BJ (cell line): ENCODE measurements at regions not wholly inside any gene's neighbourhood (a gene's known extent, or its start where the extent isn't known, plus 50 kb on each side); places are given as distances from the start of the nearest gene placed in this dataset.

Experiments
- CTCF ChIA-PET: fragments of 350-600 bp; formaldehyde crosslinking; extraction: SDS; loops from one replicate; lab custom pipeline; 2021; ENCODE audit warnings: antibody characterized with exemption, inconsistent platforms; lab: Yijun Ruan, JAX
- POLR2A ChIA-PET: fragments of 300-600 bp; sonication (Branson Sonifier 250); formaldehyde crosslinking; extraction: SDS; loops from one replicate; lab custom pipeline; 2021; ENCODE audit warnings: antibody characterized with exemption; lab: Charles Lee
- DNase-seq: peaks from one replicate; pipeline ENCODE4 v3.0.0-alpha.2; 2011; ENCODE audit warnings: low read depth
- H3K27me3 ChIP-seq: 2 replicates; pipeline ENCODE4 v1.6.0; 2011; ENCODE audit warnings: low read length; ENCODE audit not compliant: control insufficient read depth, insufficient read depth
- H3K36me3 ChIP-seq: 2 replicates; pipeline ENCODE4 v1.5.1; 2011; ENCODE audit warnings: low read length; ENCODE audit not compliant: control insufficient read depth, insufficient read depth
- H3K4me3 ChIP-seq: 2 replicates; pipeline ENCODE4 v1.5.1; 2011; ENCODE audit warnings: low read depth, mild to moderate bottlenecking, control low read depth, low read length
- TF ChIP-seq, protein P1 (sequence below): IDR thresholded peaks from 2 replicates; pipeline ENCODE4 v1.5.1; 2011; ENCODE audit warnings: low read depth, mild to moderate bottlenecking, control low read depth, inconsistent platforms, low read length, moderate library complexity; ENCODE audit not compliant: insufficient read depth

DNA sequence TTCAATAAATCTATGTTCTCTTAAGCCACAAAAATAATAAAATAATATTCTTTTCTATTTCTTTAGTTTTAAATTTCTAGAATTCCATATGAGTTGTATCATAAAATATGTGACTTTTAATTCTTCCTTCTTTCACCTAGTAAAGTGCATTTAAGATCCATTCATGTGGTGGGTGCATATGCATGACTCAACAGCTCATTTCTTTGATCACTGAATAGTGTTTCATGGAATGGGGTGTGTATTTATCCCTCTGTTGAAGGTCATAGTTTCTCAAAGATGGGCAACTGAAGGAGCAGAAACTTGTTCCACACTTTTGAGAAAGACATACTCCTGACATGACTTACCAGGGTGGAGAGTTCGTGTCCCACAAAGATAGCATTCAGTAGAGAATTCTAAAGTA is 1230.3 kb upstream of the AGA start:
- Histone ChIP-seq H3K36me3 (no peaks in the 10 kb centered on the region), H3K27me3 (no peaks in the 10 kb centered on the region), H3K4me3 (no peak overlapping the region)
- DNase-seq, result no peak
- ChIA-PET POLR2A (no interaction called here), CTCF (no interaction called here)
- TF ChIP-seq, protein P1, sequence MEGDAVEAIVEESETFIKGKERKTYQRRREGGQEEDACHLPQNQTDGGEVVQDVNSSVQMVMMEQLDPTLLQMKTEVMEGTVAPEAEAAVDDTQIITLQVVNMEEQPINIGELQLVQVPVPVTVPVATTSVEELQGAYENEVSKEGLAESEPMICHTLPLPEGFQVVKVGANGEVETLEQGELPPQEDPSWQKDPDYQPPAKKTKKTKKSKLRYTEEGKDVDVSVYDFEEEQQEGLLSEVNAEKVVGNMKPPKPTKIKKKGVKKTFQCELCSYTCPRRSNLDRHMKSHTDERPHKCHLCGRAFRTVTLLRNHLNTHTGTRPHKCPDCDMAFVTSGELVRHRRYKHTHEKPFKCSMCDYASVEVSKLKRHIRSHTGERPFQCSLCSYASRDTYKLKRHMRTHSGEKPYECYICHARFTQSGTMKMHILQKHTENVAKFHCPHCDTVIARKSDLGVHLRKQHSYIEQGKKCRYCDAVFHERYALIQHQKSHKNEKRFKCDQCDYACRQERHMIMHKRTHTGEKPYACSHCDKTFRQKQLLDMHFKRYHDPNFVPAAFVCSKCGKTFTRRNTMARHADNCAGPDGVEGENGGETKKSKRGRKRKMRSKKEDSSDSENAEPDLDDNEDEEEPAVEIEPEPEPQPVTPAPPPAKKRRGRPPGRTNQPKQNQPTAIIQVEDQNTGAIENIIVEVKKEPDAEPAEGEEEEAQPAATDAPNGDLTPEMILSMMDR, result no peak

DNA sequence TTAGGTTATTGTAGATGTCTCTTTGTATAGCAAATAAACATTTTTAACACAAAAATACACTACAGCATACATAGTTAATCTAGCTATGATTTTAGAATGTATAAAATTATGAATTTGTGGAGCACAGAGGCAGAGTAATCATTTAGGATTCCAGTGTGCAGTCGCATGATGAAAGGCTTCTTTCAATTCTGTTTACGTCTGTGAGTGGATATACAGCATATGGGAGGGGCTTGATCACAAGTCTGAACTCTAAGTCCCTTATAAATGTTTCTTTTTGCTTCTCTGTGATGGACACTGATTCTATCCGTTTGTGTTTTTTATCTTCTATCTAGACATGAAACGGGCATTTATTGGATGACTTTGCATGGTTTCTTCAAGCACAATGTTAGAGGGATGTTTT is 1239.6 kb upstream of the AGA start:
- POLR2A ChIA-PET, result no interaction called here
- no peak for DNase-seq
- no peak overlapping the region for H3K4me3 ChIP-seq
- CTCF ChIA-PET, result no interaction called here
- no peaks in the 10 kb centered on the region for H3K27me3 ChIP-seq
- TF ChIP-seq, protein P1, result no peak
- H3K36me3 ChIP-seq, result no peaks in the 10 kb centered on the region

DNA sequence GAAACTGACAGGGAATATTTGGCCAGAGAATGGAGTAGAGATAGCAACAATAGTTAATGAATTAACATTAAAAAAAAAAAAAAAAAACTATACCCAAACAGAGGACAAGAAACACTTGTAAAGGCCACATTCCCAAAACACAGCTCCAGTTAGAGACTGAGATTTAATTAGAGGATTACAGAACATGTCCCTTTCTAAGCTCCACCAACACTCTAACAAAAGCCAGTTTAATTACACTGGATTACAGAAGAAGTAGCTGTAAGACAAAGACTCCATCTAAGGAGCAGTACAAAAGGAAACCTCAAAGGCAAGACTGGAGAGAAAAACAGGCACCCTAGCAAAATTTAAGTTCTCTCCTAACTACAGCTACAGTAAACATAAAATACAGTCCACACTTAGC is 1247.7 kb upstream of the AGA start:
- TF ChIP-seq, protein P1, result no peak
- no peak for DNase-seq
- Histone ChIP-seq H3K4me3 (no peak overlapping the region), H3K27me3 (no peaks in the 10 kb centered on the region), H3K36me3 (no peaks in the 10 kb centered on the region)
- ChIA-PET POLR2A (no interaction called here), CTCF (no interaction called here)

DNA sequence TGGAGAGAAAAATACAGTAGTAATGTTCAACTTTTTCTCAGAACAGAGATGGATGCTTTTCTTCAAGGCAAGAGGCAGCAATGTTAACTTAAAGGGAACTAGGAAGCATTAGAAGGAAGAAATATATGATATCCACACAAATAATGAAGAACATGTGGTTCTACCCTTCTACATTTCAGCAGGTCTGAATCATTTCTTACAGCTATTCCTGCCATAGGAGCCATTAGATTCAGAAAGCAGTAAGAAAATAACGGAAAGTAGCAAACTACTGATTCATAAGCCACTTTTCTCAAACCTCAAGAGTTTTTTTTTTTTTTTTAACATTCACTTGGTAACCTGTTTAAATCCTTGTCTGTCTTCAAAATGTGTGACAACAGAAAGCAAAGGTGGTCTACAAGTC is 1251.6 kb upstream of the AGA start:
- no peak for DNase-seq
- TF ChIP-seq, protein P1, result no peak
- H3K4me3 ChIP-seq, result no peak overlapping the region
- no peaks in the 10 kb centered on the region for H3K27me3 ChIP-seq
- CTCF ChIA-PET, result no interaction called here
- POLR2A ChIA-PET, result no interaction called here
- no peaks in the 10 kb centered on the region for H3K36me3 ChIP-seq

DNA sequence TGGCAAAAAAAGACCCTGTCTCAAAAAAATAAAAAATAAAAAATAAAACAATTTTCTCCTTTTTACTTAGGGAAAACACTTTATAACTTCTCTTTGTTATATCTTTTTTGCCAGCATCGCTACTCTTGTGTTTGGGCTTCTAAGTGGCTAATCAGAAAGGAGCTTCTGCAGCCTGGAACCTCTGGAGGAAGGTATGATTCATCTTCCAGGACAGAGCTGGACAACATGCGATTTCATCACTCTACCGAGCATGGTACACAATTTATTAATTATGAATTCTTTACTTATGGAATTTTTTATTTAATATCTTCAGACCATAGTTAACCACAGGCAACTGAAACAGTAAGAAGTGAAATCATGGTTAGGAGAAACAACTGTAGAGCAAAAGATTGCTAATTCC is 1254.3 kb upstream of the AGA start:
- ChIA-PET CTCF (no interaction called here), POLR2A (no interaction called here)
- no peak for DNase-seq
- TF ChIP-seq, protein P1, result no peak
- Histone ChIP-seq H3K4me3 (no peak overlapping the region), H3K36me3 (no peaks in the 10 kb centered on the region), H3K27me3 (no peaks in the 10 kb centered on the region)
